Uterus (tissue), 3 donors: ENCODE measurements at regions not wholly inside any gene's neighbourhood (a gene's known extent, or its start where the extent isn't known, plus 50 kb on each side); places are given as distances from the start of the nearest gene placed in this dataset.

Source experiments
- DNase-seq, 2 donors: peaks; one replicate each; pipeline ENCODE4 v3.0.0-alpha.2; 2019 to 2020
- H3K27ac ChIP-seq, 2 donors: fragments of 200-600 bp; sonication (generic); 1 replicate in 1 of 2; 2 replicates in 1 of 2; pipeline ENCODE4 v1.5.1; 2016 to 2018
- H3K27me3 ChIP-seq, 2 donors: fragments of 200-600 bp; sonication (generic); one replicate each; pipeline ENCODE4 v1.5.1; 2018 to 2019; ENCODE audit warnings: control low read depth in 1 of 2
- H3K36me3 ChIP-seq, 2 donors: fragments of 200-600 bp; sonication (generic); one replicate each; pipeline ENCODE4 v1.5.1; 2019; ENCODE audit warnings: control low read depth in 1 of 2
- H3K4me1 ChIP-seq, 2 donors: fragments of 200-600 bp; sonication (generic); one replicate each; pipeline ENCODE4 v1.5.1; 2018 to 2019; ENCODE audit warnings: control low read depth in 1 of 2
- H3K4me3 ChIP-seq, 2 donors: fragments of 200-600 bp; sonication (generic); 1 replicate in 1 of 2; 2 replicates in 1 of 2; pipeline ENCODE4 v1.5.1; 2018 to 2019; ENCODE audit warnings: mild to moderate bottlenecking in 1 of 2
- H3K9me3 ChIP-seq, 2 donors: fragments of 200-600 bp; sonication (generic); one replicate each; pipeline ENCODE4 v1.5.1; 2019; ENCODE audit warnings: control low read depth in 1 of 2
- POLR2A ChIP-seq, 2 donors: fragments of 450-650 bp; IDR thresholded peaks; one replicate each; pipeline ENCODE4 v1.6.1; 2016; ENCODE audit warnings: antibody characterized with exemption in 2 of 2, mild to moderate bottlenecking in 1 of 2, moderate library complexity in 1 of 2
- intact Hi-C: fragments of 100-400 bp; cut with DNase I; formaldehyde crosslinking; loops from one replicate; pipeline ENCODE4 v1.15.1; 2023; ENCODE audit warnings: low total_unique reads
- TF ChIP-seq, protein P1 (sequence below), 4 experiments: fragments of 200-600 bp in 2 of 4; fragments of 450-650 bp in 2 of 4; sonication (generic) in 2 of 4; IDR thresholded peaks; one replicate each; pipeline ENCODE4 v1.5.1; 2016 to 2019; ENCODE audit warnings: antibody characterized with exemption in 4 of 4, mild to moderate bottlenecking in 2 of 4, moderate library complexity in 1 of 4
- donor health status: DM: yes; HTN: yes; CAD: no.

GRCh38 chr11:109347304-109347703 lies 74.7 kb upstream of the C11orf87 start:
- no peaks in the 10 kb centered on the region for H3K36me3 ChIP-seq
- no peak for DNase-seq
- intact Hi-C loops = no loop called here
- H3K9me3 ChIP-seq = no peaks in the 10 kb centered on the region
- no peaks in the 10 kb centered on the region for H3K4me1 ChIP-seq
- H3K27me3 ChIP-seq = no peaks in the 10 kb centered on the region
- no peak overlapping the region for H3K27ac ChIP-seq
- no peak overlapping the region for H3K4me3 ChIP-seq
- TF ChIP-seq, protein P1, sequence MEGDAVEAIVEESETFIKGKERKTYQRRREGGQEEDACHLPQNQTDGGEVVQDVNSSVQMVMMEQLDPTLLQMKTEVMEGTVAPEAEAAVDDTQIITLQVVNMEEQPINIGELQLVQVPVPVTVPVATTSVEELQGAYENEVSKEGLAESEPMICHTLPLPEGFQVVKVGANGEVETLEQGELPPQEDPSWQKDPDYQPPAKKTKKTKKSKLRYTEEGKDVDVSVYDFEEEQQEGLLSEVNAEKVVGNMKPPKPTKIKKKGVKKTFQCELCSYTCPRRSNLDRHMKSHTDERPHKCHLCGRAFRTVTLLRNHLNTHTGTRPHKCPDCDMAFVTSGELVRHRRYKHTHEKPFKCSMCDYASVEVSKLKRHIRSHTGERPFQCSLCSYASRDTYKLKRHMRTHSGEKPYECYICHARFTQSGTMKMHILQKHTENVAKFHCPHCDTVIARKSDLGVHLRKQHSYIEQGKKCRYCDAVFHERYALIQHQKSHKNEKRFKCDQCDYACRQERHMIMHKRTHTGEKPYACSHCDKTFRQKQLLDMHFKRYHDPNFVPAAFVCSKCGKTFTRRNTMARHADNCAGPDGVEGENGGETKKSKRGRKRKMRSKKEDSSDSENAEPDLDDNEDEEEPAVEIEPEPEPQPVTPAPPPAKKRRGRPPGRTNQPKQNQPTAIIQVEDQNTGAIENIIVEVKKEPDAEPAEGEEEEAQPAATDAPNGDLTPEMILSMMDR (IDR thresholded peaks at IDR 0.05) = no peak
- TF ChIP-seq POLR2A (IDR thresholded peaks at IDR 0.05) = no peak

GRCh38 chr11:109349276-109350080 lies 72.5 kb upstream of the C11orf87 start:
- TF ChIP-seq, protein P1 (IDR thresholded peaks at IDR 0.05) = no peak
- peak in 1 of 2 donors; percentile 9 for DNase-seq

DNA sequence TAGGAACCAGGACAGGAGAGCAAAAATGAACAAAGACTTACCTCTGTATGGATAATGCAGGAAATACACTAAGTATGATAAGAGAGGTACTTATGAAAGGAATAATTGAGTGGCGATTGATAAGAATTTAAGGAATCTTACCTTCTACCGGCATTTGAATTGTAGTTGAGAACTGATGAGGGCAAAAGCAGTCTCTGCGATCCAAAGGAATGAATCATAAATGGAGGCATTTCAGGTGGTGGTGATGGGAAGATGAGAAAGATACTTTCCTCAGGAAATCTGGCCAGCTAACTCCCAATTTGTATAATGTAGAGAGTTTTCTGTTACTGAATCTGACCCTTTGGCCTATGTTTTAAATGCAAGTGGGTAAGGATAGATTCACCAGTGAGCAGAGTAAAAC lies 71.9 kb upstream of the C11orf87 start:
- Histone ChIP-seq H3K9me3 (no peaks in the 10 kb centered on the region), H3K27me3 (no peaks in the 10 kb centered on the region), H3K36me3 (no peaks in the 10 kb centered on the region), H3K4me3 (no peak overlapping the region), H3K27ac (no peak overlapping the region), H3K4me1 (no peaks in the 10 kb centered on the region)
- DNase-seq = no peak
- TF ChIP-seq, protein P1 (IDR thresholded peaks at IDR 0.05) = no peak
- TF ChIP-seq POLR2A (IDR thresholded peaks at IDR 0.05) = no peak
- intact Hi-C loops = no loop called here

More at GRCh38 chr11:109349276-109350080, 72.5 kb upstream of the C11orf87 start:
- H3K9me3 ChIP-seq = no peaks in the 10 kb centered on the region
- no peaks in the 10 kb centered on the region for H3K27me3 ChIP-seq
- H3K36me3 ChIP-seq = no peaks in the 10 kb centered on the region
- no peak overlapping the region for H3K27ac ChIP-seq
- no peaks in the 10 kb centered on the region for H3K4me1 ChIP-seq
- intact Hi-C loops = no loop called here
- no peak overlapping the region for H3K4me3 ChIP-seq

DNA sequence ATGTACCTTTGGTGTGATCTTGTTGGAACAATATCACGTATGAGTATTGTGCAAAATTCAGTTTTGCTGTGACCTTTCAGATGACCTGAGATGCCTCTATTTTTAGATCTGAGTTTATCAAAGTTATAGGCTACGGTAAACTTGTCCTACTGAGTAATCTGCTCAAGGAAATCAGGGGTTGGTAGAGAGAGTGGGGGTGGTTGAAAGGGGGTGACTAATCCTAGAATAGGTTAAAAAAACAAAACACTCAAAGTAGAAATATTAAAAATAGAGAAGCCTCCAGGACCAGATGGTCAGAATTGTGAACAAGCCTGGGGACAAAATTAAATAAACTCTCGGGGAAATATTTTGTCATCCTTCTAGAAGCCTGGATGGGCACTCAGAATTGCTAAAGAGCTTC lies 59.9 kb upstream of the C11orf87 start:
- no peak for DNase-seq
- intact Hi-C loops = no loop called here
- no peaks in the 10 kb centered on the region for H3K4me1 ChIP-seq
- no peaks in the 10 kb centered on the region for H3K27me3 ChIP-seq
- H3K4me3 ChIP-seq = no peak overlapping the region
- no peak overlapping the region for H3K27ac ChIP-seq
- no peak for TF ChIP-seq POLR2A (IDR thresholded peaks at IDR 0.05)
- TF ChIP-seq, protein P1 (IDR thresholded peaks at IDR 0.05) = no peak
- no peaks in the 10 kb centered on the region for H3K36me3 ChIP-seq
- H3K9me3 ChIP-seq = no peaks in the 10 kb centered on the region

DNA sequence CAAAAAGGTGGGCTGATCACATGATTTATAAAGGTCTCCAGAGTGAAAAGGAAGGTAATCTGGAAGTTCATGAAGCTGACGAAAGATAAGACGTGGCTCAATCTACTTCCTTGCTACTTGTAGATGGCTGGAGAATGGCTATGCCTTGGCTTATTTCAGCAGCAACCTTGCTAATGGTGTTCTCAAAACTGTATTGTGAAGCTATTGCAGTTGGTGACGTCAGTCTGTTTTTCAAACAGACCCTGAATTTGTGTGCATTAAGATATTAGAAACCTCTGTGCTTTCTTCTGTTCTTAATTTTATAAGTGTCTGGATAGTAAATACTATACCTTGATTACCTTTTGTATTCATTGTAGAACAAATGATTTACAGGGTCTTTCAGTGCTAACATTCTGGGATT lies 58.3 kb upstream of the C11orf87 start:
- no peaks in the 10 kb centered on the region for H3K9me3 ChIP-seq
- H3K27ac ChIP-seq = no peak overlapping the region
- H3K27me3 ChIP-seq = no peaks in the 10 kb centered on the region
- TF ChIP-seq, protein P1 (IDR thresholded peaks at IDR 0.05) = no peak
- intact Hi-C loops = no loop called here
- no peak overlapping the region for H3K4me3 ChIP-seq
- no peaks in the 10 kb centered on the region for H3K36me3 ChIP-seq
- no peaks in the 10 kb centered on the region for H3K4me1 ChIP-seq
- DNase-seq = no peak
